ENCODE measurements at regions not wholly inside any gene's neighbourhood (a gene's known extent, or its start where the extent isn't known, plus 50 kb on each side); places are given as distances from the start of the nearest gene placed in this dataset.

DNA sequence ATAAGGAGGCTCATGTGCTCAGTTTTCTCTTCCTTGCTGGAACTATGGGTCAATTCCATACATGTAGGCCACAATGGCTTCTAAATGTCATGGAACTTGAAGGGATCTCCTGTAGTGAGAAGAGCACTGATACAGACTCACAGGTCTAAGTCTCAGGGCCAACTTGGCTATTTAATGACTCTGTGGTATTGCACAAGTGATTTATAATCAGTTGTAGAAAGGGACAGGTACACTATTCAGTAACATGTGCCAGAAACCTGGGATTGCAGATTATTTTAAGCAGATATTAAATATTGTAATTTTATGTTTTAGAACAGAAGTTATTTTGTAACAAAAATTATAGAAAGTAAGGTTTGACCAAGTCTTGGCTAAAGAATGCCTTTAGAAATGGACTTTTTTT is 241.5 kb upstream of the PIK3R1 start:
- H3K9ac ChIP-seq (ENCODE audit: low read length), result no peak overlapping the region
- no peak overlapping the region for H2AK5ac ChIP-seq (ENCODE audit: low read length, severe bottlenecking)
- no peak overlapping the region for H2BK5ac ChIP-seq (ENCODE audit: low read depth, low read length, poor library complexity, severe bottlenecking)
- H3K27ac ChIP-seq (ENCODE audit: low read length, poor library complexity, severe bottlenecking), result no peak overlapping the region
- no peak overlapping the region for H3K18ac ChIP-seq (ENCODE audit: low read depth in 1 of 2, low read length in 2 of 2)
- H3K36me3 ChIP-seq (ENCODE audit: control insufficient read depth in 1 of 2, insufficient read depth in 2 of 2, low read depth in 1 of 2, low read length in 2 of 2), result no peaks in the 10 kb centered on the region
- no peak overlapping the region for H2AFZ ChIP-seq (ENCODE audit: low read depth, low read length)
- no peak overlapping the region for H3K4me2 ChIP-seq (ENCODE audit: low read length, poor library complexity, severe bottlenecking)
- no peak overlapping the region for H3K23ac ChIP-seq (ENCODE audit: low read length in 2 of 2)
- H4K8ac ChIP-seq (ENCODE audit: low read length), result no peak overlapping the region
- no peak for DNase-seq
- H3K27me3 ChIP-seq (ENCODE audit: control insufficient read depth in 1 of 2, insufficient read depth in 1 of 2, low read length in 2 of 2), result no peaks in the 10 kb centered on the region
- H3K4ac ChIP-seq (ENCODE audit: low read depth in 1 of 2, low read length in 2 of 2), result peak overlapping the region in 1 of 2 experiments; percentile 15
- H3K79me1 ChIP-seq (replicated peaks; ENCODE audit: low read length, poor library complexity, severe bottlenecking), result no peaks in the 10 kb centered on the region
- H4K91ac ChIP-seq (ENCODE audit: low read length), result no peak overlapping the region
- no peak overlapping the region for H2BK15ac ChIP-seq (ENCODE audit: low read depth, poor library complexity, severe bottlenecking)
- H3K14ac ChIP-seq (ENCODE audit: low read length in 2 of 2), result no peak overlapping the region
- H2BK120ac ChIP-seq (ENCODE audit: low read depth, low read length), result no peak overlapping the region
- no peaks in the 10 kb centered on the region for H3K9me3 ChIP-seq (ENCODE audit: control insufficient read depth, low read length)
- no peaks in the 10 kb centered on the region for H3K4me1 ChIP-seq (ENCODE audit: control insufficient read depth, insufficient read depth, low read depth, low read length)
- H3K4me3 ChIP-seq (ENCODE audit: insufficient read depth in 1 of 2, low read depth in 1 of 2, low read length in 2 of 2), result no peak overlapping the region
- H2BK12ac ChIP-seq (ENCODE audit: low read length in 2 of 2), result peak overlapping the region in 1 of 2 experiments; percentile 19

- no peak overlapping the region for H3K9ac ChIP-seq (ENCODE audit: low read length)
- H3K18ac ChIP-seq (ENCODE audit: low read depth in 1 of 2, low read length in 2 of 2), result peak overlapping the region in 1 of 2 experiments; percentile 33
- H3K9me3 ChIP-seq (ENCODE audit: control insufficient read depth, low read length), result no peaks in the 10 kb centered on the region
- H3K4me3 ChIP-seq (ENCODE audit: insufficient read depth in 1 of 2, low read depth in 1 of 2, low read length in 2 of 2), result no peak overlapping the region
- H4K8ac ChIP-seq (ENCODE audit: low read length), result peak overlapping the region; percentile 23
- H3K23ac ChIP-seq (ENCODE audit: low read length in 2 of 2), result no peak overlapping the region
- no peaks in the 10 kb centered on the region for H3K36me3 ChIP-seq (ENCODE audit: control insufficient read depth in 1 of 2, insufficient read depth in 2 of 2, low read depth in 1 of 2, low read length in 2 of 2)
- H4K91ac ChIP-seq (ENCODE audit: low read length), result peak overlapping the region; percentile 61
- DNase-seq, result no peak
- H3K14ac ChIP-seq (ENCODE audit: low read length in 2 of 2), result no peak overlapping the region
- no peaks in the 10 kb centered on the region for H3K79me1 ChIP-seq (replicated peaks; ENCODE audit: low read length, poor library complexity, severe bottlenecking)
- no peak overlapping the region for H2AFZ ChIP-seq (ENCODE audit: low read depth, low read length)
- H2BK120ac ChIP-seq (ENCODE audit: low read depth, low read length), result no peak overlapping the region
- H3K4me2 ChIP-seq (ENCODE audit: low read length, poor library complexity, severe bottlenecking), result no peak overlapping the region
- H2AK5ac ChIP-seq (ENCODE audit: low read length, severe bottlenecking), result no peak overlapping the region
- WGBS, result 65% methylated on average over 3 of the region's 5 CpGs
- H3K27me3 ChIP-seq (ENCODE audit: control insufficient read depth in 1 of 2, insufficient read depth in 1 of 2, low read length in 2 of 2), result no peaks in the 10 kb centered on the region
- no peak overlapping the region for H2BK5ac ChIP-seq (ENCODE audit: low read depth, low read length, poor library complexity, severe bottlenecking)
- H3K4ac ChIP-seq (ENCODE audit: low read depth in 1 of 2, low read length in 2 of 2), result peak overlapping the region in 1 of 2 experiments; percentile 37
- H2BK15ac ChIP-seq (ENCODE audit: low read depth, poor library complexity, severe bottlenecking), result no peak overlapping the region
- H3K27ac ChIP-seq (ENCODE audit: low read length, poor library complexity, severe bottlenecking), result no peak overlapping the region
- no peaks in the 10 kb centered on the region for H3K4me1 ChIP-seq (ENCODE audit: control insufficient read depth, insufficient read depth, low read depth, low read length)
- H2BK12ac ChIP-seq (ENCODE audit: low read length in 2 of 2), result peak overlapping the region in 1 of 2 experiments; percentile 66
Measured at GRCh38 chr5:67971971-67972821, 243.4 kb upstream of the PIK3R1 start.

- no peaks in the 10 kb centered on the region for H3K9me3 ChIP-seq (ENCODE audit: control insufficient read depth, low read length)
- H3K9ac ChIP-seq (ENCODE audit: low read length), result no peak overlapping the region
- H3K23ac ChIP-seq (ENCODE audit: low read length in 2 of 2), result no peak overlapping the region
- no peaks in the 10 kb centered on the region for H3K79me1 ChIP-seq (replicated peaks; ENCODE audit: low read length, poor library complexity, severe bottlenecking)
- no peak overlapping the region for H2AK5ac ChIP-seq (ENCODE audit: low read length, severe bottlenecking)
- peak; percentile 50 for DNase-seq
- no peak overlapping the region for H3K4ac ChIP-seq (ENCODE audit: low read depth in 1 of 2, low read length in 2 of 2)
- no peak overlapping the region for H2BK15ac ChIP-seq (ENCODE audit: low read depth, poor library complexity, severe bottlenecking)
- no peaks in the 10 kb centered on the region for H3K36me3 ChIP-seq (ENCODE audit: control insufficient read depth in 1 of 2, insufficient read depth in 2 of 2, low read depth in 1 of 2, low read length in 2 of 2)
- H2BK120ac ChIP-seq (ENCODE audit: low read depth, low read length), result no peak overlapping the region
- H3K14ac ChIP-seq (ENCODE audit: low read length in 2 of 2), result no peak overlapping the region
- no peaks in the 10 kb centered on the region for H3K4me1 ChIP-seq (ENCODE audit: control insufficient read depth, insufficient read depth, low read depth, low read length)
- H3K4me2 ChIP-seq (ENCODE audit: low read length, poor library complexity, severe bottlenecking), result no peak overlapping the region
- no peak overlapping the region for H4K8ac ChIP-seq (ENCODE audit: low read length)
- H3K4me3 ChIP-seq (ENCODE audit: insufficient read depth in 1 of 2, low read depth in 1 of 2, low read length in 2 of 2), result no peak overlapping the region
- no peaks in the 10 kb centered on the region for H3K27me3 ChIP-seq (ENCODE audit: control insufficient read depth in 1 of 2, insufficient read depth in 1 of 2, low read length in 2 of 2)
- H3K18ac ChIP-seq (ENCODE audit: low read depth in 1 of 2, low read length in 2 of 2), result no peak overlapping the region
- no peak overlapping the region for H3K27ac ChIP-seq (ENCODE audit: low read length, poor library complexity, severe bottlenecking)
- H2BK5ac ChIP-seq (ENCODE audit: low read depth, low read length, poor library complexity, severe bottlenecking), result no peak overlapping the region
- no peak overlapping the region for H4K91ac ChIP-seq (ENCODE audit: low read length)
- H2AFZ ChIP-seq (ENCODE audit: low read depth, low read length), result no peak overlapping the region
- WGBS, result 86% methylated on average over 3 of the region's 4 CpGs
- no peak overlapping the region for H2BK12ac ChIP-seq (ENCODE audit: low read length in 2 of 2)
Measured at GRCh38 chr5:67971223-67971830, 244.2 kb upstream of the PIK3R1 start.

DNA sequence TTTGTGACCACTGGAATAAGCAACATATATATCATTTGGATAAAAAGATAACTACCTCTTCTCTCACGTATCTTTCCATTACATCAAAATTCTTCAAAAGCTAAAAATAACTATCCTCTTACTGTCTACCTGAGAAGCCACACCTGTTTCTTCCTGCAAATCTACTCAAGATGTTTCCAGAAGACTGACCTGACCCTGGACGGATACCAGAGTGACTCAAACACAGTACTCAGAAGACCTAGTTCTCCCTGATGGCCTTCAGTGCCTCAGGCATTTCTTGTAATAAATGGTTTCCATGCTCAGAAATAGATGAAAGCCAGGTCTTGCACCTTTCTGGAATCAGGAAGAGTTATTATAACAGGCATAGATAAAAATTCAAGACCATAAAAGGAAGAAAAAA is 245.9 kb upstream of the PIK3R1 start:
- H3K4me2 ChIP-seq (ENCODE audit: low read length, poor library complexity, severe bottlenecking), result no peak overlapping the region
- H2AK5ac ChIP-seq (ENCODE audit: low read length, severe bottlenecking), result no peak overlapping the region
- no peaks in the 10 kb centered on the region for H3K36me3 ChIP-seq (ENCODE audit: control insufficient read depth in 1 of 2, insufficient read depth in 2 of 2, low read depth in 1 of 2, low read length in 2 of 2)
- H2BK12ac ChIP-seq (ENCODE audit: low read length in 2 of 2), result no peak overlapping the region
- H3K23ac ChIP-seq (ENCODE audit: low read length in 2 of 2), result no peak overlapping the region
- no peak overlapping the region for H3K4me3 ChIP-seq (ENCODE audit: insufficient read depth in 1 of 2, low read depth in 1 of 2, low read length in 2 of 2)
- H2BK5ac ChIP-seq (ENCODE audit: low read depth, low read length, poor library complexity, severe bottlenecking), result no peak overlapping the region
- H3K14ac ChIP-seq (ENCODE audit: low read length in 2 of 2), result no peak overlapping the region
- no peaks in the 10 kb centered on the region for H3K4me1 ChIP-seq (ENCODE audit: control insufficient read depth, insufficient read depth, low read depth, low read length)
- H3K27ac ChIP-seq (ENCODE audit: low read length, poor library complexity, severe bottlenecking), result no peak overlapping the region
- no peak overlapping the region for H2AFZ ChIP-seq (ENCODE audit: low read depth, low read length)
- no peak overlapping the region for H3K18ac ChIP-seq (ENCODE audit: low read depth in 1 of 2, low read length in 2 of 2)
- H3K9ac ChIP-seq (ENCODE audit: low read length), result no peak overlapping the region
- H2BK15ac ChIP-seq (ENCODE audit: low read depth, poor library complexity, severe bottlenecking), result no peak overlapping the region
- no peaks in the 10 kb centered on the region for H3K79me1 ChIP-seq (replicated peaks; ENCODE audit: low read length, poor library complexity, severe bottlenecking)
- DNase-seq, result no peak
- H3K27me3 ChIP-seq (ENCODE audit: control insufficient read depth in 1 of 2, insufficient read depth in 1 of 2, low read length in 2 of 2), result no peaks in the 10 kb centered on the region
- no peak overlapping the region for H4K91ac ChIP-seq (ENCODE audit: low read length)
- 92% methylated on average over 2 of the region's 2 CpGs for WGBS
- no peak overlapping the region for H3K4ac ChIP-seq (ENCODE audit: low read depth in 1 of 2, low read length in 2 of 2)
- no peak overlapping the region for H2BK120ac ChIP-seq (ENCODE audit: low read depth, low read length)
- H3K9me3 ChIP-seq (ENCODE audit: control insufficient read depth, low read length), result no peaks in the 10 kb centered on the region
- no peak overlapping the region for H4K8ac ChIP-seq (ENCODE audit: low read length)
